H1 (cell line): ENCODE measurements at regions not wholly inside any gene's neighbourhood (a gene's known extent, or its start where the extent isn't known, plus 50 kb on each side); places are given as distances from the start of the nearest gene placed in this dataset.

Experiments
- CTCF ChIA-PET: fragments of 300-600 bp; sonication (Branson Sonifier 250); formaldehyde crosslinking; loops from one replicate; lab custom pipeline; 2021; ENCODE audit not compliant: partially characterized antibody; lab: Charles Lee
- POLR2A ChIA-PET: fragments of 300-600 bp; sonication (Branson Sonifier 250); formaldehyde crosslinking; loops from one replicate; lab custom pipeline; 2021; ENCODE audit warnings: inconsistent platforms; ENCODE audit not compliant: partially characterized antibody; lab: Charles Lee
- DNase-seq, 2 experiments: peaks; one replicate each; pipeline versions ENCODE4 v3.0.0 to v3.0.0-alpha.2; 2010 to 2022; ENCODE audit warnings: low spot score in 2 of 2, low read depth in 1 of 2, mixed read lengths in 1 of 2
- FAIRE-seq: peaks from 2 replicates; lab custom pipeline; 2011; peaks lifted over from hg19 to GRCh38; lab: Jason Lieb, UNC
- H2AFZ ChIP-seq: 2 replicates; pipeline ENCODE4 v1.8.1; 2012; ENCODE audit warnings: low read length, inconsistent platforms
- H2AK5ac ChIP-seq: 2 replicates; pipeline ENCODE4 v1.6.1; 2013; ENCODE audit warnings: low read depth, low read length
- H2BK120ac ChIP-seq: replicated peaks from 2 replicates; pipeline ENCODE3; 2013; ENCODE audit warnings: low read depth, low read length, inconsistent platforms
- H2BK12ac ChIP-seq: 2 replicates; pipeline ENCODE4 v1.6.1; 2013; ENCODE audit warnings: low read depth, low read length
- H2BK15ac ChIP-seq: 2 replicates; pipeline ENCODE4 v1.6.1; 2013; ENCODE audit warnings: low read length
- H2BK20ac ChIP-seq: 2 replicates; pipeline ENCODE4 v1.6.1; 2013; ENCODE audit warnings: low read length
- H2BK5ac ChIP-seq: 2 replicates; pipeline ENCODE4 v1.6.1; 2013; ENCODE audit warnings: low read depth, low read length
- H3K14ac ChIP-seq: 2 replicates; pipeline ENCODE4 v1.6.1; 2013; ENCODE audit warnings: inconsistent platforms; ENCODE audit not compliant: insufficient read length
- H3K18ac ChIP-seq: 2 replicates; pipeline ENCODE4 v1.6.1; 2013; ENCODE audit warnings: low read length; ENCODE audit errors: extremely low read depth
- H3K23ac ChIP-seq: 2 replicates; pipeline ENCODE4 v1.6.1; 2013; ENCODE audit warnings: inconsistent platforms; ENCODE audit not compliant: insufficient read length
- H3K23me2 ChIP-seq: 2 replicates; pipeline ENCODE4 v1.6.1; 2013; ENCODE audit warnings: low read depth, low read length
- H3K27ac ChIP-seq: 2 replicates; pipeline ENCODE4 v1.6.1; 2011; ENCODE audit warnings: low read depth, low read length, inconsistent platforms
- H3K27me3 ChIP-seq, 4 experiments: replicated peaks in 1 of 4; 1 replicate in 1 of 4; 2 replicates in 3 of 4; pipeline versions ENCODE4 v1.6.1 to v1.8.1; 2011 to 2013; ENCODE audit warnings: low read length in 3 of 4, mild to moderate bottlenecking in 3 of 4, inconsistent platforms in 2 of 4, mixed read lengths in 2 of 4, moderate library complexity in 1 of 4; ENCODE audit not compliant: control insufficient read depth in 3 of 4, insufficient read depth in 3 of 4; ENCODE audit errors: extremely low read depth in 1 of 4
- H3K36me3 ChIP-seq, 4 experiments: 2 replicates each; pipeline versions ENCODE4 v1.6.1 to v1.8.1; 2011 to 2013; ENCODE audit warnings: mild to moderate bottlenecking in 4 of 4, low read length in 3 of 4, moderate library complexity in 2 of 4, control low read depth in 1 of 4, inconsistent platforms in 1 of 4; ENCODE audit not compliant: insufficient read depth in 4 of 4, control insufficient read depth in 2 of 4
- H3K4ac ChIP-seq: replicated peaks from 2 replicates; pipeline ENCODE3; 2013; ENCODE audit warnings: low read length, low read depth, mixed read lengths, inconsistent platforms; ENCODE audit not compliant: insufficient read length
- H3K4me1 ChIP-seq, 4 experiments: replicated peaks in 1 of 4; 1 replicate in 1 of 4; 2 replicates in 3 of 4; pipeline versions ENCODE4 v1.6.1 to v1.8.1; 2011 to 2013; ENCODE audit warnings: low read length in 3 of 4, inconsistent platforms in 2 of 4, mixed read lengths in 1 of 4; ENCODE audit not compliant: insufficient read depth in 4 of 4, control insufficient read depth in 3 of 4
- H3K4me2 ChIP-seq, 2 experiments: 2 replicates each; pipeline versions ENCODE4 v1.6.1 to v1.8.1; 2011 to 2013; ENCODE audit warnings: low read depth in 2 of 2, low read length in 2 of 2, control low read depth in 1 of 2, inconsistent platforms in 1 of 2, mild to moderate bottlenecking in 1 of 2; ENCODE audit not compliant: insufficient read depth in 1 of 2
- H3K4me3 ChIP-seq, 4 experiments: fragments of 200-600, 300-600 bp in 1 of 4; sonication (generic), shearing (Covaris generic), sonication (Bioruptor Twin) in 1 of 4; 2 replicates each; pipeline versions ENCODE4 v1.5.1 to v1.8.1; 2011 to 2016; ENCODE audit warnings: low read length in 4 of 4, low read depth in 3 of 4, control low read depth in 2 of 4, inconsistent platforms in 2 of 4, mild to moderate bottlenecking in 2 of 4, mixed read lengths in 1 of 4, moderate library complexity in 1 of 4; ENCODE audit not compliant: insufficient read depth in 2 of 4; ENCODE audit errors: extremely low read depth in 1 of 4
- H3K56ac ChIP-seq: replicated peaks from 2 replicates; pipeline ENCODE3; 2013; ENCODE audit warnings: low read depth, mild to moderate bottlenecking, mixed read lengths, low read length, inconsistent platforms; ENCODE audit not compliant: insufficient read length
- H3K79me1 ChIP-seq: 2 replicates; pipeline ENCODE4 v1.6.1; 2013; ENCODE audit warnings: low read depth, low read length, control low read depth
- H3K79me2 ChIP-seq, 2 experiments: 2 replicates each; pipeline versions ENCODE4 v1.6.1 to v1.8.1; 2012 to 2013; ENCODE audit warnings: low read length in 2 of 2, mild to moderate bottlenecking in 2 of 2, inconsistent platforms in 1 of 2; ENCODE audit not compliant: insufficient read depth in 2 of 2, control insufficient read depth in 1 of 2
- H3K9ac ChIP-seq, 4 experiments: replicated peaks in 1 of 4; 1 replicate in 1 of 4; 2 replicates in 3 of 4; pipeline versions ENCODE4 v1.6.1 to v1.8.1; 2011 to 2013; ENCODE audit warnings: low read depth in 3 of 4, low read length in 3 of 4, control low read depth in 2 of 4, mild to moderate bottlenecking in 2 of 4, moderate library complexity in 2 of 4, inconsistent platforms in 1 of 4; ENCODE audit errors: extremely low read depth in 1 of 4
- H3K9me3 ChIP-seq, 2 experiments: 2 replicates each; pipeline versions ENCODE4 v1.6.1 to v1.8.1; 2012 to 2013; ENCODE audit warnings: mild to moderate bottlenecking in 2 of 2, moderate library complexity in 2 of 2, control low read depth in 1 of 2, inconsistent platforms in 1 of 2, low read depth in 1 of 2, low read length in 1 of 2, mixed read lengths in 1 of 2; ENCODE audit not compliant: insufficient read depth in 2 of 2
- H4K20me1 ChIP-seq, 2 experiments: replicated peaks in 1 of 2; 2 replicates each; pipeline versions ENCODE3 to v1.8.1; 2011 to 2013; ENCODE audit warnings: inconsistent platforms in 2 of 2, low read length in 2 of 2, mild to moderate bottlenecking in 1 of 2; ENCODE audit not compliant: insufficient read depth in 2 of 2, control insufficient read depth in 1 of 2
- H4K5ac ChIP-seq: 2 replicates; pipeline ENCODE4 v1.6.1; 2013; ENCODE audit warnings: low read length, low read depth, mixed read lengths, inconsistent platforms; ENCODE audit not compliant: insufficient read length
- H4K8ac ChIP-seq: 2 replicates; pipeline ENCODE4 v1.8.0; 2013; ENCODE audit warnings: mild to moderate bottlenecking, moderate library complexity, low read length, inconsistent platforms; ENCODE audit not compliant: insufficient read depth; ENCODE audit errors: extremely low read depth
- H4K91ac ChIP-seq: replicated peaks from 2 replicates; pipeline ENCODE3; 2013; ENCODE audit warnings: low read length, mixed read lengths, inconsistent platforms; ENCODE audit not compliant: insufficient read length
- CHD7 ChIP-seq: fragments of 300-600 bp; sonication (generic); IDR thresholded peaks from 2 replicates; pipeline ENCODE4 v1.7.1; 2012; ENCODE audit warnings: low read length, moderate library complexity, mild to moderate bottlenecking, inconsistent platforms; ENCODE audit not compliant: insufficient replicate concordance
- WGBS, 2 experiments: shearing (Covaris generic) in 1 of 2; methylation state at CpG; one replicate each; pipeline versions ENCODE4 v1.1.6 to v1.1.7; 2013 to 2015; ENCODE audit warnings: low lambda C conversion rate in 2 of 2, mixed read lengths in 2 of 2, inconsistent platforms in 1 of 2, low coverage in 1 of 2, missing lambda C conversion rate in 1 of 2; ENCODE audit not compliant: insufficient replicate concordance in 2 of 2, insufficient coverage in 1 of 2, insufficient read length in 1 of 2; ENCODE audit errors: extremely low coverage in 1 of 2, missing lambda C conversion rate in 1 of 2; 5-methylcytosine and 5-hydroxymethylcytosine counted together

- H3K79me1 ChIP-seq, result no peaks in the 10 kb centered on the region
- DNase-seq (no peak), FAIRE-seq (no peak)
- ChIA-PET POLR2A (no interaction called here), CTCF (interaction anchor here (0.5 to 0.6 kb wide), 2 partner anchors 19 to 129 kb away, joined by 3 to 4 read pairs; no protein-coding TSS in a partner anchor)
- H3K4me1 ChIP-seq, result no peaks in the 10 kb centered on the region
- H3K79me2 ChIP-seq, result no peaks in the 10 kb centered on the region
- H4K91ac ChIP-seq, result no peak overlapping the region
- no peak overlapping the region for H4K5ac ChIP-seq
- no peak overlapping the region for H3K9ac ChIP-seq
- H3K23ac ChIP-seq, result no peak overlapping the region
- H3K14ac ChIP-seq, result no peak overlapping the region
- 69% methylated on average over 2 of the region's 2 CpGs; no CpG with 5 or more reads in 1 of the 2 experiments for WGBS, 2 experiments
- H3K27ac ChIP-seq, result no peak overlapping the region
- no peak overlapping the region for H2AK5ac ChIP-seq
- no peak overlapping the region for H3K4ac ChIP-seq
- no peak overlapping the region for H2BK120ac ChIP-seq
- H2AFZ ChIP-seq, result no peak overlapping the region
- H3K18ac ChIP-seq, result no peak overlapping the region
- H3K36me3 ChIP-seq, result no peaks in the 10 kb centered on the region
- no peak overlapping the region for H2BK15ac ChIP-seq
- no peaks in the 10 kb centered on the region for H3K27me3 ChIP-seq
- no peak overlapping the region for H2BK20ac ChIP-seq
- H3K56ac ChIP-seq, result no peak overlapping the region
- no peak overlapping the region for H3K4me3 ChIP-seq
- no peak overlapping the region for H2BK5ac ChIP-seq
- no peak overlapping the region for H3K4me2 ChIP-seq
- no peak overlapping the region for H2BK12ac ChIP-seq
- no peaks in the 10 kb centered on the region for H3K23me2 ChIP-seq
- no peaks in the 10 kb centered on the region for H3K9me3 ChIP-seq
- no peak overlapping the region for H4K8ac ChIP-seq
- H4K20me1 ChIP-seq, result no peaks in the 10 kb centered on the region
- TF ChIP-seq CHD7, result no peak
Observed at GRCh38 chr9:108486831-108487230, 369.0 kb downstream of the ACTL7B start.
